Calu3 (cell line): ENCODE measurements at regions not wholly inside any gene's neighbourhood (a gene's known extent, or its start where the extent isn't known, plus 50 kb on each side); places are given as distances from the start of the nearest gene placed in this dataset.

ENCODE experiments used
- BruUV-seq: library from RNA; stranded (reverse); fragments of 400-500 nt; replicated peaks from 2 replicates; lab custom pipeline; 2021; lab: Mats Ljungman, UMichigan
- CTCF ChIA-PET: fragments of 300-600 bp; sonication (Branson Sonifier 250); formaldehyde crosslinking; loops from one replicate; lab custom pipeline; 2022; ENCODE audit warnings: antibody characterized with exemption; lab: Charles Lee
- DNase-seq: peaks from one replicate; pipeline ENCODE4 v3.0.0; 2022
- H3K27ac Mint-ChIP-seq: one replicate; pipeline ENCODE4 v1.8.0; 2022; ENCODE audit warnings: mixed read lengths; ENCODE audit not compliant: unreplicated experiment
- H3K27me3 Mint-ChIP-seq: one replicate; pipeline ENCODE4 v1.8.0; 2022; ENCODE audit warnings: mixed read lengths; ENCODE audit not compliant: unreplicated experiment
- H3K36me3 Mint-ChIP-seq: one replicate; pipeline ENCODE4 v1.8.0; 2022; ENCODE audit warnings: mild to moderate bottlenecking, moderate library complexity, mixed read lengths; ENCODE audit not compliant: insufficient read depth, unreplicated experiment
- H3K4me1 Mint-ChIP-seq: one replicate; pipeline ENCODE4 v1.8.0; 2022; ENCODE audit warnings: mild to moderate bottlenecking, low read depth, mixed read lengths; ENCODE audit not compliant: unreplicated experiment
- H3K4me3 Mint-ChIP-seq: one replicate; pipeline ENCODE4 v1.8.0; 2022; ENCODE audit warnings: mild to moderate bottlenecking, low read depth, moderate library complexity, mixed read lengths; ENCODE audit not compliant: unreplicated experiment
- H3K9me3 Mint-ChIP-seq: one replicate; pipeline ENCODE4 v1.8.0; 2022; ENCODE audit warnings: low read depth, mixed read lengths; ENCODE audit not compliant: unreplicated experiment
- CTCF ChIP-seq: fragments of 200-600 bp; IDR thresholded peaks from one replicate; pipeline ENCODE4 v1.8.0; 2022; ENCODE audit warnings: antibody characterized with exemption; ENCODE audit not compliant: unreplicated experiment
- intact Hi-C: fragments of 100-400 bp; cut with micrococcal nuclease; formaldehyde crosslinking; loops from one replicate; pipeline ENCODE4 v1.10.0; 2022; ENCODE audit not compliant: unreplicated experiment

- Mint-ChIP-seq H3K27ac (no peak overlapping the region), H3K4me1 (peaks cover 8% of the 10 kb centered on the region), H3K27me3 (no peaks in the 10 kb centered on the region), H3K9me3 (no peaks in the 10 kb centered on the region), H3K4me3 (no peak overlapping the region), H3K36me3 (no peaks in the 10 kb centered on the region)
- BruUV-seq, result no TSS peak
- TF ChIP-seq CTCF, result no peak
- intact Hi-C loops, result no loop called here
- no peak for DNase-seq
- CTCF ChIA-PET, result no interaction called here
Observed at GRCh38 chr2:8587920-8588830, 93.7 kb upstream of the ID2 start.

GRCh38 chr2:8588831-8589191 lies 93.0 kb upstream of the ID2 start:
- Mint-ChIP-seq H3K4me3 (no peak overlapping the region), H3K9me3 (no peaks in the 10 kb centered on the region), H3K27ac (no peak overlapping the region), H3K4me1 (peaks cover 7% of the 10 kb centered on the region), H3K27me3 (no peaks in the 10 kb centered on the region), H3K36me3 (no peaks in the 10 kb centered on the region)
- no peak for DNase-seq
- CTCF ChIA-PET, result no interaction called here
- intact Hi-C loops, result no loop called here
- no TSS peak for BruUV-seq
- TF ChIP-seq CTCF, result no peak

- Mint-ChIP-seq H3K36me3 (no peaks in the 10 kb centered on the region), H3K9me3 (no peaks in the 10 kb centered on the region), H3K4me1 (no peaks in the 10 kb centered on the region), H3K27ac (no peak overlapping the region), H3K4me3 (no peak overlapping the region), H3K27me3 (no peaks in the 10 kb centered on the region)
- BruUV-seq, result no TSS peak
- TF ChIP-seq CTCF, result no peak
- DNase-seq, result no peak
- CTCF ChIA-PET, result no interaction called here
- intact Hi-C loops, result no loop called here
Observed at GRCh38 chr2:8589721-8590120, 92.1 kb upstream of the ID2 start.

- Mint-ChIP-seq H3K36me3 (no peaks in the 10 kb centered on the region), H3K4me3 (no peak overlapping the region), H3K9me3 (no peaks in the 10 kb centered on the region), H3K4me1 (no peaks in the 10 kb centered on the region), H3K27me3 (no peaks in the 10 kb centered on the region), H3K27ac (no peak overlapping the region)
- CTCF ChIA-PET, result interaction anchor here (0.6 to 0.7 kb wide), 2 partner anchors 622 to 1393 kb away, joined by 3 to 4 read pairs; no protein-coding TSS in a partner anchor
- TF ChIP-seq CTCF, result no peak
- intact Hi-C loops, result no loop called here
- no peak for DNase-seq
- BruUV-seq, result no TSS peak
Observed at GRCh38 chr2:8590938-8591337, 90.9 kb upstream of the ID2 start.
